ENCODE measurements at regions not wholly inside any gene's neighbourhood (a gene's known extent, or its start where the extent isn't known, plus 50 kb on each side); places are given as distances from the start of the nearest gene placed in this dataset.
"Not testable (repeated sequence)": the region's sequence is repeated elsewhere in the genome, so short reads cannot be mapped to it uniquely, and the experiment has no call there.

- not testable (repeated sequence) for TF ChIP-seq POLR2AphosphoS5, POLR2A, CTCF (IDR thresholded peaks at IDR 0.05)
Measured at GRCh38 chrX:140396326-140396725, 108.5 kb downstream of the SOX3 start.

Data from suprapubic skin (tissue), 4 donors.